ENCODE measurements at regions not wholly inside any gene's neighbourhood (a gene's known extent, or its start where the extent isn't known, plus 50 kb on each side); places are given as distances from the start of the nearest gene placed in this dataset.

GRCh38 chr9:81113453-81114124, 575.8 kb downstream of the TLE1 start:
- POLR2A ChIA-PET: no interaction called here
- no TSS peak for BruUV-seq (replicated peaks)
- Histone ChIP-seq H3K4me2 (ENCODE audit: insufficient read depth, low read length) (no peak overlapping the region), H3K27me3 (ENCODE audit: control insufficient read depth in 2 of 2, insufficient read depth in 2 of 2, low read length in 2 of 2) (no peaks in the 10 kb centered on the region), H3K36me3 (ENCODE audit: control insufficient read depth, insufficient read depth, low read length) (no peaks in the 10 kb centered on the region), H2AFZ (ENCODE audit: low read depth, low read length) (no peak overlapping the region), H3K9ac (ENCODE audit: insufficient read depth in 1 of 2, low read depth in 2 of 2, low read length in 2 of 2) (no peak overlapping the region), H3K9me1 (ENCODE audit: control insufficient read depth, insufficient read depth, low read length) (no peaks in the 10 kb centered on the region), H3K79me2 (ENCODE audit: control insufficient read depth, insufficient read depth, low read length) (no peaks in the 10 kb centered on the region), H3K27ac (ENCODE audit: extremely low read depth, low read depth, low read length) (no peak overlapping the region), H3K4me1 (replicated peaks in 1 of 2; ENCODE audit: control insufficient read depth in 2 of 2, insufficient read depth in 2 of 2, low read length in 2 of 2) (no peaks in the 10 kb centered on the region), H4K20me1 (replicated peaks; ENCODE audit: control insufficient read depth, insufficient read depth, low read length) (no peaks in the 10 kb centered on the region), H3K4me3 (no peak overlapping the region), H3K9me3 (replicated peaks; ENCODE audit: control insufficient read depth, insufficient read depth, low read depth, low read length) (no peaks in the 10 kb centered on the region)
- WGBS (ENCODE audit: insufficient coverage, low coverage, missing lambda C conversion rate): 5% methylated on average over 6 of the region's 7 CpGs
- intact Hi-C loops (cut with micrococcal nuclease) (no loop called here), in situ Hi-C loops (cut with MboI) (no loop called here)
- FAIRE-seq: no peak
- CTCF ChIA-PET (ENCODE audit: low intra/inter-chr PET ratio): no interaction called here
- DNase-seq (ENCODE audit: extremely low read depth in 1 of 4, low spot score in 3 of 4): no peak
- no peak for ATAC-seq
- TF ChIP-seq ZNF408 (CRISPR knock-in tag; IDR thresholded peaks at IDR 0.05; ENCODE audit: low read depth) (no peak), U2AF1 (optimal IDR thresholded peaks at IDR 0.05; ENCODE audit: low read depth, low read length) (no peak), SIRT6 (IDR thresholded peaks at IDR 0.05; ENCODE audit: low read depth, low read length) (no peak), SMAD3 (CRISPR knock-in tag; conservative IDR thresholded peaks at IDR 0.05) (no peak), HNRNPH1 (optimal IDR thresholded peaks at IDR 0.05; ENCODE audit: low read depth, low read length) (no peak), TSC22D4 (tag; IDR thresholded peaks at IDR 0.05) (no peak), PATZ1 (CRISPR knock-in tag; IDR thresholded peaks at IDR 0.05; ENCODE audit: borderline replicate concordance) (no peak), IFI16 (CRISPR knock-in tag; IDR thresholded peaks at IDR 0.05) (no peak), MTA1 (IDR thresholded peaks at IDR 0.05; ENCODE audit: borderline replicate concordance) (no peak)
- TF ChIP-seq, protein P1, sequence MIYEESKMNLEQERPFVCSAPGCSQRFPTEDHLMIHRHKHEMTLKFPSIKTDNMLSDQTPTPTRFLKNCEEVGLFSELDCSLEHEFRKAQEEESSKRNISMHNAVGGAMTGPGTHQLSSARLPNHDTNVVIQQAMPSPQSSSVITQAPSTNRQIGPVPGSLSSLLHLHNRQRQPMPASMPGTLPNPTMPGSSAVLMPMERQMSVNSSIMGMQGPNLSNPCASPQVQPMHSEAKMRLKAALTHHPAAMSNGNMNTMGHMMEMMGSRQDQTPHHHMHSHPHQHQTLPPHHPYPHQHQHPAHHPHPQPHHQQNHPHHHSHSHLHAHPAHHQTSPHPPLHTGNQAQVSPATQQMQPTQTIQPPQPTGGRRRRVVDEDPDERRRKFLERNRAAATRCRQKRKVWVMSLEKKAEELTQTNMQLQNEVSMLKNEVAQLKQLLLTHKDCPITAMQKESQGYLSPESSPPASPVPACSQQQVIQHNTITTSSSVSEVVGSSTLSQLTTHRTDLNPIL (CRISPR knock-in tag; IDR thresholded peaks at IDR 0.05): no peak
- TF ChIP-seq, protein P2, sequence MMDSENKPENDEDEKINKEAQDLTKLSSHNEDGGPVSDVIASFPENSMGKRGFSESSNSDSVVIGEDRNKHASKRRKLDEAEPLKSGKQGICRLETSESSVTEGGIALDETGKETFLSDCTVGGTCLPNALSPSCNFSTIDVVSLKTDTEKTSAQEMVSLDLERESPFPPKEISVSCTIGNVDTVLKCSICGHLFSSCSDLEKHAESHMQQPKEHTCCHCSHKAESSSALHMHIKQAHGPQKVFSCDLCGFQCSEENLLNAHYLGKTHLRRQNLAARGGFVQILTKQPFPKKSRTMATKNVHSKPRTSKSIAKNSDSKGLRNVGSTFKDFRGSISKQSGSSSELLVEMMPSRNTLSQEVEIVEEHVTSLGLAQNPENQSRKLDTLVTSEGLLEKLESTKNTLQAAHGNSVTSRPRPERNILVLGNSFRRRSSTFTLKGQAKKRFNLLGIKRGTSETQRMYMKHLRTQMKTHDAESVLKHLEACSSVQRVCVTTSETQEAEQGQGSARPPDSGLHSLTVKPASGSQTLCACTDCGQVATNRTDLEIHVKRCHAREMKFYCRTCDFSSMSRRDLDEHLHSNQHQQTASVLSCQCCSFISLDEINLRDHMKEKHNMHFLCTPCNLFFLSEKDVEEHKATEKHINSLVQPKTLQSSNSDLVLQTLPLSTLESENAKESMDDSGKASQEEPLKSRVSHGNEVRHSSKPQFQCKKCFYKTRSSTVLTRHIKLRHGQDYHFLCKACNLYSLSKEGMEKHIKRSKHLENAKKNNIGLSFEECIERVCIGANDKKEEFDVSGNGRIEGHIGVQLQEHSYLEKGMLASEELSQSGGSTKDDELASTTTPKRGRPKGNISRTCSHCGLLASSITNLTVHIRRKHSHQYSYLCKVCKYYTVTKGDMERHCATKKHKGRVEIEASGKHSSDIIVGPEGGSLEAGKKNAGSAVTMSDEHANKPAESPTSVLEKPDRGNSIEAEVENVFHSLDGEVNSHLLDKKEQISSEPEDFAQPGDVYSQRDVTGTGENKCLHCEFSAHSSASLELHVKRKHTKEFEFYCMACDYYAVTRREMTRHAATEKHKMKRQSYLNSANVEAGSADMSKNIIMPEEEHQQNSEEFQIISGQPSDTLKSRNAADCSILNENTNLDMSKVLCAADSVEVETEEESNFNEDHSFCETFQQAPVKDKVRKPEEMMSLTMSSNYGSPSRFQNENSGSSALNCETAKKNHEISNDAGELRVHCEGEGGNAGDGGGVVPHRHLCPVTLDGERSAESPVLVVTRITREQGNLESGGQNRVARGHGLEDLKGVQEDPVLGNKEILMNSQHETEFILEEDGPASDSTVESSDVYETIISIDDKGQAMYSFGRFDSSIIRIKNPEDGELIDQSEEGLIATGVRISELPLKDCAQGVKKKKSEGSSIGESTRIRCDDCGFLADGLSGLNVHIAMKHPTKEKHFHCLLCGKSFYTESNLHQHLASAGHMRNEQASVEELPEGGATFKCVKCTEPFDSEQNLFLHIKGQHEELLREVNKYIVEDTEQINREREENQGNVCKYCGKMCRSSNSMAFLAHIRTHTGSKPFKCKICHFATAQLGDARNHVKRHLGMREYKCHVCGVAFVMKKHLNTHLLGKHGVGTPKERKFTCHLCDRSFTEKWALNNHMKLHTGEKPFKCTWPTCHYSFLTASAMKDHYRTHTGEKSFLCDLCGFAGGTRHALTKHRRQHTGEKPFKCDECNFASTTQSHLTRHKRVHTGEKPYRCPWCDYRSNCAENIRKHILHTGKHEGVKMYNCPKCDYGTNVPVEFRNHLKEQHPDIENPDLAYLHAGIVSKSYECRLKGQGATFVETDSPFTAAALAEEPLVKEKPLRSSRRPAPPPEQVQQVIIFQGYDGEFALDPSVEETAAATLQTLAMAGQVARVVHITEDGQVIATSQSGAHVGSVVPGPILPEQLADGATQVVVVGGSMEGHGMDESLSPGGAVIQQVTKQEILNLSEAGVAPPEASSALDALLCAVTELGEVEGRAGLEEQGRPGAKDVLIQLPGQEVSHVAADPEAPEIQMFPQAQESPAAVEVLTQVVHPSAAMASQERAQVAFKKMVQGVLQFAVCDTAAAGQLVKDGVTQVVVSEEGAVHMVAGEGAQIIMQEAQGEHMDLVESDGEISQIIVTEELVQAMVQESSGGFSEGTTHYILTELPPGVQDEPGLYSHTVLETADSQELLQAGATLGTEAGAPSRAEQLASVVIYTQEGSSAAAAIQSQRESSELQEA (IDR thresholded peaks at IDR 0.05; ENCODE audit: low read depth): no peak
